ENCODE measurements at regions not wholly inside any gene's neighbourhood (a gene's known extent, or its start where the extent isn't known, plus 50 kb on each side); places are given as distances from the start of the nearest gene placed in this dataset.

DNA sequence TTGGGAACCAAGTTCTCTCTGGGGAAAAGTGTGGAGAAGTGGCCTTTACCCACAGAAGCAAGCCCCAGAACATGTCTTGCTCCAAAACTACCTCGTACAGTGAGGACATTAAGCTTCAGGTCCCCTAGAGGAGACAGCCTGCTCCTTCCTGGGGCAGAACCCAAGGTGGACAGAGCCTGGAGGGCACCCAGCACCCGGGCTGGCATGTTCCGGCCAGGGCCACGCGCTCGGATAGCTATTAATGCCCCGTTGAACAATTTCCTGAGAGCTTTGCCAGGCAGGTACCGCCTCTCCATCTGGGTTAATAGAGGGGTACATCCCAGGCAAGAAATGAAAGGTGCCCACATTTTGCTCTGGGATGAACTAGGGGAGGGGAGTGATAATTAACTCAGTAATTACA lies 169.0 kb upstream of the GRK3 start:
- H2BK5ac ChIP-seq (ENCODE audit: low read depth, low read length, poor library complexity) = no peak overlapping the region

GRCh38 chr22:25395915-25396314 lies 168.6 kb upstream of the GRK3 start:
- Histone ChIP-seq H3K27me3 (ENCODE audit: insufficient read depth, low read length) (no peaks in the 10 kb centered on the region), H3K36me3 (ENCODE audit: control insufficient read depth in 1 of 2, insufficient read depth in 2 of 2, low read length in 2 of 2) (no peaks in the 10 kb centered on the region), H3K23ac (ENCODE audit: low read length) (no peak overlapping the region), H3K4me2 (ENCODE audit: low read length) (no peak overlapping the region), H3K4me1 (ENCODE audit: control insufficient read depth in 1 of 2, insufficient read depth in 2 of 2, low read length in 2 of 2) (no peaks in the 10 kb centered on the region), H3K4ac (ENCODE audit: low read depth, low read length) (no peak overlapping the region), H2BK12ac (ENCODE audit: low read length) (no peak overlapping the region), H3K18ac (ENCODE audit: low read length) (no peak overlapping the region), H3K79me1 (ENCODE audit: low read length) (no peaks in the 10 kb centered on the region), H4K91ac (ENCODE audit: low read depth, low read length) (no peak overlapping the region), H2BK5ac (ENCODE audit: low read depth, low read length, poor library complexity) (no peak overlapping the region), H4K8ac (ENCODE audit: low read depth, low read length) (no peak overlapping the region), H2AFZ (ENCODE audit: insufficient read depth, low read length, poor library complexity) (no peak overlapping the region), H3K27ac (ENCODE audit: low read depth, low read length) (no peak overlapping the region), H2AK5ac (ENCODE audit: low read length) (no peak overlapping the region), H4K12ac (ENCODE audit: low read depth, low read length) (no peak overlapping the region), H3K9ac (ENCODE audit: low read length) (no peak overlapping the region), H3K9me3 (ENCODE audit: insufficient read depth, low read depth, low read length) (no peaks in the 10 kb centered on the region), H3K4me3 (ENCODE audit: low read depth, low read length) (no peak overlapping the region), H2BK120ac (ENCODE audit: insufficient read depth, low read length, poor library complexity) (no peak overlapping the region), H3K14ac (ENCODE audit: low read length) (no peak overlapping the region), H3K79me2 (ENCODE audit: control insufficient read depth, insufficient read depth, low read length, poor library complexity) (no peaks in the 10 kb centered on the region)
- WGBS (ENCODE audit: extremely low coverage, insufficient coverage, insufficient read length) = no CpG with 5 or more reads among the region's 3 CpGs
- DNase-seq = no peak

More for the DNA sequence above, 169.0 kb upstream of the GRK3 start:
- no peaks in the 10 kb centered on the region for H3K27me3 ChIP-seq (ENCODE audit: insufficient read depth, low read length)
- DNase-seq = no peak
- H3K18ac ChIP-seq (ENCODE audit: low read length) = no peak overlapping the region
- no peak overlapping the region for H3K4me3 ChIP-seq (ENCODE audit: low read depth, low read length)
- H4K8ac ChIP-seq (ENCODE audit: low read depth, low read length) = no peak overlapping the region
- H3K23ac ChIP-seq (ENCODE audit: low read length) = no peak overlapping the region
- no peaks in the 10 kb centered on the region for H3K79me2 ChIP-seq (ENCODE audit: control insufficient read depth, insufficient read depth, low read length, poor library complexity)
- WGBS (ENCODE audit: extremely low coverage, insufficient coverage, insufficient read length) = no CpG with 5 or more reads among the region's 8 CpGs
- no peaks in the 10 kb centered on the region for H3K9me3 ChIP-seq (ENCODE audit: insufficient read depth, low read depth, low read length)
- H3K27ac ChIP-seq (ENCODE audit: low read depth, low read length) = no peak overlapping the region
- no peak overlapping the region for H2AK5ac ChIP-seq (ENCODE audit: low read length)
- no peak overlapping the region for H2BK120ac ChIP-seq (ENCODE audit: insufficient read depth, low read length, poor library complexity)
- no peak overlapping the region for H3K9ac ChIP-seq (ENCODE audit: low read length)
- H2BK12ac ChIP-seq (ENCODE audit: low read length) = no peak overlapping the region
- H4K91ac ChIP-seq (ENCODE audit: low read depth, low read length) = no peak overlapping the region
- no peaks in the 10 kb centered on the region for H3K4me1 ChIP-seq (ENCODE audit: control insufficient read depth in 1 of 2, insufficient read depth in 2 of 2, low read length in 2 of 2)
- no peak overlapping the region for H2AFZ ChIP-seq (ENCODE audit: insufficient read depth, low read length, poor library complexity)
- no peak overlapping the region for H4K12ac ChIP-seq (ENCODE audit: low read depth, low read length)
- H3K14ac ChIP-seq (ENCODE audit: low read length) = no peak overlapping the region
- no peak overlapping the region for H3K4me2 ChIP-seq (ENCODE audit: low read length)
- H3K4ac ChIP-seq (ENCODE audit: low read depth, low read length) = no peak overlapping the region
- no peaks in the 10 kb centered on the region for H3K79me1 ChIP-seq (ENCODE audit: low read length)
- H3K36me3 ChIP-seq (ENCODE audit: control insufficient read depth in 1 of 2, insufficient read depth in 2 of 2, low read length in 2 of 2) = no peaks in the 10 kb centered on the region

GRCh38 chr22:25396615-25397200 lies 167.8 kb upstream of the GRK3 start:
- H3K9ac ChIP-seq (ENCODE audit: low read length) = no peak overlapping the region
- H3K27me3 ChIP-seq (ENCODE audit: insufficient read depth, low read length) = no peaks in the 10 kb centered on the region

DNA sequence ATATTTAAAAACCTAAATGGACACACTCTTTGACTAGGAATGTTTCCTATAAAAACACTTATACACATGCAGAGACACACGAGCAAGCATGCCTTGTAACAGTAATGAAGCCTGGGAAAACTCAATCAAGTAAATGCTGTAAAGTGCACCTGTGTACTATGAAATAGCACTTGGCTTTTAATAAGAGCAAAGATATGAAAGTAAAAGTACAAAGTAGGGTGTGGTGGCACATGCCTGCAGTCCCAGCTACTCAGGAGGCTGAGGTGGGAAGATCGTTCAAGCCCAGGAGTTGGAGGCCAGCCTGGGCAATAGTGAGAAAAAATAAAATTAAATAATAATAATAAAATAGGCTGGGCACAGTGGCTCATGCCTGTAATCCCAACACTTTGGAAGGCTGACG lies 166.9 kb upstream of the GRK3 start:
- Histone ChIP-seq H3K9ac (ENCODE audit: low read length) (no peak overlapping the region), H2AK5ac (ENCODE audit: low read length) (no peak overlapping the region), H3K27me3 (ENCODE audit: insufficient read depth, low read length) (no peaks in the 10 kb centered on the region), H3K36me3 (ENCODE audit: control insufficient read depth in 1 of 2, insufficient read depth in 2 of 2, low read length in 2 of 2) (no peaks in the 10 kb centered on the region), H2BK5ac (ENCODE audit: low read depth, low read length, poor library complexity) (no peak overlapping the region), H3K79me2 (ENCODE audit: control insufficient read depth, insufficient read depth, low read length, poor library complexity) (no peaks in the 10 kb centered on the region), H2BK12ac (ENCODE audit: low read length) (no peak overlapping the region), H3K9me3 (ENCODE audit: insufficient read depth, low read depth, low read length) (no peaks in the 10 kb centered on the region), H4K91ac (ENCODE audit: low read depth, low read length) (no peak overlapping the region), H3K4me2 (ENCODE audit: low read length) (no peak overlapping the region), H3K14ac (ENCODE audit: low read length) (no peak overlapping the region), H2AFZ (ENCODE audit: insufficient read depth, low read length, poor library complexity) (no peak overlapping the region), H4K8ac (ENCODE audit: low read depth, low read length) (no peak overlapping the region), H3K23ac (ENCODE audit: low read length) (no peak overlapping the region), H3K18ac (ENCODE audit: low read length) (no peak overlapping the region), H2BK120ac (ENCODE audit: insufficient read depth, low read length, poor library complexity) (no peak overlapping the region), H4K12ac (ENCODE audit: low read depth, low read length) (no peak overlapping the region), H3K27ac (ENCODE audit: low read depth, low read length) (no peak overlapping the region), H3K4ac (ENCODE audit: low read depth, low read length) (no peak overlapping the region), H3K4me3 (ENCODE audit: low read depth, low read length) (no peak overlapping the region), H3K79me1 (ENCODE audit: low read length) (no peaks in the 10 kb centered on the region), H3K4me1 (ENCODE audit: control insufficient read depth in 1 of 2, insufficient read depth in 2 of 2, low read length in 2 of 2) (peaks cover 0 to under 1% of the 10 kb centered on the region in 2 experiments)
- no CpG with 5 or more reads among the region's 3 CpGs for WGBS (ENCODE audit: extremely low coverage, insufficient coverage, insufficient read length)
- DNase-seq = no peak

More at GRCh38 chr22:25396615-25397200, 167.8 kb upstream of the GRK3 start:
- Histone ChIP-seq H2BK12ac (ENCODE audit: low read length) (no peak overlapping the region), H3K27ac (ENCODE audit: low read depth, low read length) (no peak overlapping the region), H2AFZ (ENCODE audit: insufficient read depth, low read length, poor library complexity) (no peak overlapping the region), H4K12ac (ENCODE audit: low read depth, low read length) (no peak overlapping the region), H3K4ac (ENCODE audit: low read depth, low read length) (no peak overlapping the region), H3K36me3 (ENCODE audit: control insufficient read depth in 1 of 2, insufficient read depth in 2 of 2, low read length in 2 of 2) (no peaks in the 10 kb centered on the region), H3K23ac (ENCODE audit: low read length) (no peak overlapping the region), H3K14ac (ENCODE audit: low read length) (no peak overlapping the region), H3K18ac (ENCODE audit: low read length) (no peak overlapping the region), H2BK5ac (ENCODE audit: low read depth, low read length, poor library complexity) (no peak overlapping the region), H3K79me1 (ENCODE audit: low read length) (no peaks in the 10 kb centered on the region), H4K91ac (ENCODE audit: low read depth, low read length) (no peak overlapping the region), H3K79me2 (ENCODE audit: control insufficient read depth, insufficient read depth, low read length, poor library complexity) (no peaks in the 10 kb centered on the region), H2BK120ac (ENCODE audit: insufficient read depth, low read length, poor library complexity) (no peak overlapping the region), H4K8ac (ENCODE audit: low read depth, low read length) (no peak overlapping the region), H3K4me1 (ENCODE audit: control insufficient read depth in 1 of 2, insufficient read depth in 2 of 2, low read length in 2 of 2) (no peaks in the 10 kb centered on the region), H2AK5ac (ENCODE audit: low read length) (no peak overlapping the region), H3K4me2 (ENCODE audit: low read length) (no peak overlapping the region), H3K9me3 (ENCODE audit: insufficient read depth, low read depth, low read length) (no peaks in the 10 kb centered on the region), H3K4me3 (ENCODE audit: low read depth, low read length) (no peak overlapping the region)
- no peak for DNase-seq
- no CpG with 5 or more reads among the region's 10 CpGs for WGBS (ENCODE audit: extremely low coverage, insufficient coverage, insufficient read length)

Measured in trophoblast cell (in vitro differentiated cells and primary cell).